ENCODE measurements at regions not wholly inside any gene's neighbourhood (a gene's known extent, or its start where the extent isn't known, plus 50 kb on each side); places are given as distances from the start of the nearest gene placed in this dataset.

- H3K4me1 ChIP-seq = peaks cover 4 to 16% of the 10 kb centered on the region in 2 donors
- intact Hi-C loops (cut with DNase I) = no loop called here
- 84 to 90% methylated on average over 1 of the region's 1 CpG for WGBS, 2 donors
- no peak for TF ChIP-seq POLR2A (IDR thresholded peaks at IDR 0.05)
- no peak for TF ChIP-seq CTCF (IDR thresholded peaks at IDR 0.05)
- H3K9me3 ChIP-seq = no peaks in the 10 kb centered on the region
- no peak overlapping the region for H3K4me3 ChIP-seq (replicated peaks in 1 of 3)
- no peak overlapping the region for H3K27ac ChIP-seq
- no peaks in the 10 kb centered on the region for H3K36me3 ChIP-seq
- no peak for DNase-seq
- H3K27me3 ChIP-seq = no peaks in the 10 kb centered on the region
These were observed 233.5 kb downstream of the MAN2A1 start for GRCh38 chr5:109923205-109923604.

GRCh38 chr5:109924237-109925107 lies 234.7 kb downstream of the MAN2A1 start:
- 96 to 97% methylated on average over 7 of the region's 7 CpGs for WGBS, 2 donors
- no peak for TF ChIP-seq POLR2A (IDR thresholded peaks at IDR 0.05)
- no peak for TF ChIP-seq CTCF (IDR thresholded peaks at IDR 0.05)
- Histone ChIP-seq H3K27me3 (no peaks in the 10 kb centered on the region), H3K4me3 (replicated peaks in 1 of 3) (no peak overlapping the region), H3K9me3 (no peaks in the 10 kb centered on the region), H3K27ac (no peak overlapping the region), H3K4me1 (peaks cover 4 to 16% of the 10 kb centered on the region in 2 donors), H3K36me3 (no peaks in the 10 kb centered on the region)
- intact Hi-C loops (cut with DNase I) = no loop called here
- DNase-seq = no peak

- H3K27me3 ChIP-seq = no peaks in the 10 kb centered on the region
- intact Hi-C loops (cut with DNase I) = no loop called here
- no peak overlapping the region for H3K4me3 ChIP-seq (replicated peaks in 1 of 3)
- no peaks in the 10 kb centered on the region for H3K36me3 ChIP-seq
- DNase-seq = no peak
- no peak for TF ChIP-seq CTCF (IDR thresholded peaks at IDR 0.05)
- no peak for TF ChIP-seq POLR2A (IDR thresholded peaks at IDR 0.05)
- WGBS, 2 donors = 87 to 92% methylated on average over 3 of the region's 3 CpGs
- no peaks in the 10 kb centered on the region for H3K9me3 ChIP-seq
- H3K27ac ChIP-seq = no peak overlapping the region
- no peaks in the 10 kb centered on the region for H3K4me1 ChIP-seq
These were observed 237.9 kb downstream of the MAN2A1 start for GRCh38 chr5:109927639-109928038.

- no peaks in the 10 kb centered on the region for H3K27me3 ChIP-seq
- H3K4me1 ChIP-seq = no peaks in the 10 kb centered on the region
- 98% methylated on average over 2 of the region's 2 CpGs for whole genome bisulfite sequencing, 2 donors
- no peaks in the 10 kb centered on the region for H3K9me3 ChIP-seq
- intact Hi-C loops (cut with DNase I) = no loop called here
- H3K4me3 ChIP-seq (replicated peaks in 1 of 3) = no peak overlapping the region
- H3K36me3 ChIP-seq = no peaks in the 10 kb centered on the region
- H3K27ac ChIP-seq = no peak overlapping the region
- DNase-seq = no peak
- TF ChIP-seq CTCF (IDR thresholded peaks at IDR 0.05) (no peak), POLR2A (IDR thresholded peaks at IDR 0.05) (no peak)
These were observed 238.3 kb downstream of the MAN2A1 start for GRCh38 chr5:109928046-109928445.

GRCh38 chr5:109928811-109929210 lies 239.1 kb downstream of the MAN2A1 start:
- no peak for TF ChIP-seq POLR2A (IDR thresholded peaks at IDR 0.05)
- no peak for TF ChIP-seq CTCF (IDR thresholded peaks at IDR 0.05)
- H3K36me3 ChIP-seq = no peaks in the 10 kb centered on the region
- no peak overlapping the region for H3K27ac ChIP-seq
- DNase-seq = no peak
- 95 to 100% methylated on average over 2 of the region's 2 CpGs for WGBS, 2 donors
- no peaks in the 10 kb centered on the region for H3K27me3 ChIP-seq
- intact Hi-C loops (cut with DNase I) = no loop called here
- no peaks in the 10 kb centered on the region for H3K9me3 ChIP-seq
- H3K4me1 ChIP-seq = no peaks in the 10 kb centered on the region
- H3K4me3 ChIP-seq (replicated peaks in 1 of 3) = no peak overlapping the region
